ENCODE measurements at regions not wholly inside any gene's neighbourhood (a gene's known extent, or its start where the extent isn't known, plus 50 kb on each side); places are given as distances from the start of the nearest gene placed in this dataset.

GRCh38 chr13:39107561-39107960 lies 69.3 kb downstream of the NHLRC3 start:
- TF ChIP-seq FOXP2 (optimal IDR thresholded peaks at IDR 0.05; ENCODE audit: borderline replicate concordance, extremely low read depth, extremely low read length, insufficient read depth): no peak
- TF ChIP-seq REST (IDR thresholded peaks at IDR 0.05; ENCODE audit: insufficient read depth in 1 of 2, low read depth in 2 of 2, low read length in 2 of 2): no peak
- no peak for TF ChIP-seq POLR2AphosphoS5 (IDR thresholded peaks at IDR 0.05; ENCODE audit: low read depth, low read length)
- TF ChIP-seq TAF1 (IDR thresholded peaks at IDR 0.05; ENCODE audit: borderline replicate concordance, insufficient read depth, low read length): no peak
- TF ChIP-seq SIN3A (IDR thresholded peaks at IDR 0.05; ENCODE audit: borderline replicate concordance, insufficient read depth, low read length): no peak

GRCh38 chr13:39108783-39109182 lies 70.5 kb downstream of the NHLRC3 start:
- TF ChIP-seq SIN3A (IDR thresholded peaks at IDR 0.05; ENCODE audit: borderline replicate concordance, insufficient read depth, low read length) (no peak), POLR2AphosphoS5 (IDR thresholded peaks at IDR 0.05; ENCODE audit: low read depth, low read length) (no peak), TAF1 (IDR thresholded peaks at IDR 0.05; ENCODE audit: borderline replicate concordance, insufficient read depth, low read length) (no peak), REST (IDR thresholded peaks at IDR 0.05; ENCODE audit: insufficient read depth in 1 of 2, low read depth in 2 of 2, low read length in 2 of 2) (no peak), FOXP2 (optimal IDR thresholded peaks at IDR 0.05; ENCODE audit: borderline replicate concordance, extremely low read depth, extremely low read length, insufficient read depth) (no peak)

- no peak for TF ChIP-seq REST (IDR thresholded peaks at IDR 0.05; ENCODE audit: insufficient read depth in 1 of 2, low read depth in 2 of 2, low read length in 2 of 2)
- no peak for TF ChIP-seq FOXP2 (optimal IDR thresholded peaks at IDR 0.05; ENCODE audit: borderline replicate concordance, extremely low read depth, extremely low read length, insufficient read depth)
- TF ChIP-seq SIN3A (IDR thresholded peaks at IDR 0.05; ENCODE audit: borderline replicate concordance, insufficient read depth, low read length): no peak
- no peak for TF ChIP-seq POLR2AphosphoS5 (IDR thresholded peaks at IDR 0.05; ENCODE audit: low read depth, low read length)
- no peak for TF ChIP-seq TAF1 (IDR thresholded peaks at IDR 0.05; ENCODE audit: borderline replicate concordance, insufficient read depth, low read length)
Measured at GRCh38 chr13:39110518-39111097, 72.4 kb downstream of the NHLRC3 start.

- no peak for TF ChIP-seq REST (IDR thresholded peaks at IDR 0.05; ENCODE audit: insufficient read depth in 1 of 2, low read depth in 2 of 2, low read length in 2 of 2)
- no peak for TF ChIP-seq TAF1 (IDR thresholded peaks at IDR 0.05; ENCODE audit: borderline replicate concordance, insufficient read depth, low read length)
- no peak for TF ChIP-seq POLR2AphosphoS5 (IDR thresholded peaks at IDR 0.05; ENCODE audit: low read depth, low read length)
- TF ChIP-seq SIN3A (IDR thresholded peaks at IDR 0.05; ENCODE audit: borderline replicate concordance, insufficient read depth, low read length): no peak
- TF ChIP-seq FOXP2 (optimal IDR thresholded peaks at IDR 0.05; ENCODE audit: borderline replicate concordance, extremely low read depth, extremely low read length, insufficient read depth): no peak
Measured at GRCh38 chr13:39111145-39111544, 72.9 kb downstream of the NHLRC3 start.
